Effector CD4-positive, alpha-beta T cell (primary cell): ENCODE measurements at regions not wholly inside any gene's neighbourhood (a gene's known extent, or its start where the extent isn't known, plus 50 kb on each side); places are given as distances from the start of the nearest gene placed in this dataset.
"Not testable (repeated sequence)": the region's sequence is repeated elsewhere in the genome, so short reads cannot be mapped to it uniquely, and the experiment has no call there.

Source experiments
- DNase-seq: peaks from one replicate; pipeline ENCODE4 v3.0.0-alpha.2; 2020

DNA sequence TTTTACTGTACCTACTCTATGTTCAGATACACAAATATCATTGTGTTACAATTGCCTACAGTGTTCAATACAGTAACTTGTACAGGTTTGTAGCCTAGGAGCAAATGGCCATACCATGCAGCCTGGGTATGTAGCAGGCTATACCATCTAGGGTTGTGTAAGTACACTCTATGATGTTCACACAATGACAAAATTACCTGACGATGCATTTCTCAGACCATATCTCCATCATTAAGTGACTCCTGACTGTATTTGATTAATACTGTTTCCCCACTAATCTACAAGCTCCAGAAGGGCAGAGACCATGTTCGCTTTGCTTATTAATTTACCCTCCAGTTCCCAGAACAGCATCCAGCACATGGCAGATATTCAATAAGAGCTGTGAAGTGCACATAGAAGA is 372.2 kb downstream of the METTL4 start:
- DNase-seq, result no peak

GRCh38 chr18:2201036-2201600 is 370.2 kb downstream of the METTL4 start:
- no peak for DNase-seq

- DNase-seq, result no peak
These were observed 366.6 kb downstream of the METTL4 start for GRCh38 chr18:2204736-2205135.

DNA sequence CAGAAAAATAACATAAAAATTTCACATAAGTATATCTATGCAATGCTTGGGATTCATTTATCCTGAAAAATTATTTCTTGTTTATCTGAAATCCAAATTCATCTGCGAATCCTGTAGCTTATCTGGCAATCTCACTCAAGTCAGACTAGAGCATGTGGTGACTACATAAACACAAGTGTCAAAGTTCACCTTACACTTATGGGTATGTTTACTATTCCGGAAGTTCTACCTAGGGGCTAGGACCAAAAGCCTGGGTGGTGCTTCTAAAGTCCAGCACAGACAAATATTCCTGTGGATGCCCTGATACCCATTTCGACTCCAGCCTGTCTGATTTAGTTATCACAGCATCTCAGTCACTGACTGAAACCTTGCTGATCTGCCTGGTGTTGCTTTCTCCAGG is 364.0 kb downstream of the METTL4 start:
- DNase-seq, result no peak

- DNase-seq, result no peak
These were observed 358.6 kb downstream of the METTL4 start for GRCh38 chr18:2212598-2213205.

DNA sequence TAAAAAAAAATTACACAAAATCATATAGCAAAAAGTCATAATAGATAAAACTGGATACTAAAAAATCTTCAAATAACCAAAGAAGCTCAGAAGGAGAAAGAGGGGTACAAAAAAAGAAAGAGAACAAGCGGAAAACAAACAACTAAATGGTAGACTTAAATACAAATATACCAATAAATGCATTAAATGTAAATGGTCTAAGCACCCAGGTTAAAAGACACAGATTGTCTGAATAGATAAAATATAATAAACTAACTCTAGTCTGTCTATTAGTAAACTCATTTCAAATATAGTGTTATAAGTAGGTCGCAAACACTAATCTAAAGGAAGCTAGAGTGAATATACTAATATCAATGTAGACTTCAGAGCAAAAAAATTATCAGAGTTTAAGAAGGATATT is 357.4 kb downstream of the METTL4 start:
- no peak for DNase-seq

DNA sequence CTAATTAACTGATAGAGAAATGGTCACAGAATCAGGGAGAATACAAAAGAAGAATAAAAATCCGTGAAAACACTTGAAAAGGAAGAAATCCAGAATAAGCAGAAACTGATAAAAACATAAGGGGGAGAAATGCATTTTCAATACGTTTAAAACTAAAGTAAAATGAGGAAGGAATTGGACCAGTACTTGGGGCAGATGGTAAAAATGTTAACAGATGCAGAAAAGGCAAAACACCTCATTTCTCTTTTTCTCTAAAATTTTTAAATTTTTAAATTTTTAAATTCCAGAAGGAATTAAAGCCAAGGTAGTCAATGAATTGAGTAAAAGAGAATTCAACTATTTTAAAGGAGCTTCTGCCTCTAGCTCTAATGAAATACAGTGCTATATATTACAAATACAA is 353.9 kb downstream of the METTL4 start:
- no peak for DNase-seq

- no peak for DNase-seq
These were observed 353.2 kb downstream of the METTL4 start for GRCh38 chr18:2218101-2218500.

GRCh38 chr18:2219706-2220105 is 351.6 kb downstream of the METTL4 start:
- no peak for DNase-seq

- no peak for DNase-seq
These were observed 348.8 kb downstream of the METTL4 start for GRCh38 chr18:2222270-2223185.

DNA sequence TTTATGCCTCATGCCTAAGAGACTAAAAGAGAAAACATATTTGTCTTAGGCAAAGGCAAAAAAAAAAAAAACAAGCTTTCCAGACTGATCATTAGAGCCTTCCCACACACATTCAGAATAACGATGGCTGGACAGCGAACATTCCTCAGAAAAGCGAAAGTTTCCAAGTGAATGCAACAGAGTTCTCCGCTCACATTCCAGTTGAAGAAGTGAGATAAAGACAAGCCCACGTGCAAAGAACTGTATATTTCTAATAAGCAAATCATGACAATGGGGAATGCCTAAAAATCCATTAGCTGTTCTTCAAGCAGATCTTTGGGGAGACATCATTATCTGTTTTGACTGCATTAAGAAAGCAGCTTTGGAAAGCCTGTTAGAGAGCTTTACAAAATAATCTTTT is 347.9 kb downstream of the METTL4 start:
- DNase-seq, result no peak

DNA sequence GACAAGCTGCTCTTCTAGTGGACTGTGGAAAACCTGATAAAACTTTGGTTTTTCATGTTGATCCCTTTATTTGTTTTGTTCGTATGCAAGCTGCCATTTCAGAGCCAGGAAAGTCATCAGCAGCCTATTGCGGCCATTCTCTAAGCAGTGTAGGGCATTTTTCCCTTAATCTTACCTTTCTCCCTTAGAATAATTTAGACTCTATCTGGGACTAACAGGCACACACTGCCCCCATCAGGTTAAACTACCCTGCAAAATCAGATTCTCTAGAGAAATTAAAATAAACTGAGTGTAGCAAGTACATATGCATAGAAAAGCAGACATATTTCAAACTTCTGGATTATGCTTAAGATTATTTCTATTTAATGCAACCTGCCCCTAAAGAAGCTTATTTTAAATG is 347.5 kb downstream of the METTL4 start:
- no peak for DNase-seq

- no peak for DNase-seq
These were observed 335.1 kb downstream of the METTL4 start for GRCh38 chr18:2236232-2236631.

- no peak for DNase-seq
These were observed 333.6 kb downstream of the METTL4 start for GRCh38 chr18:2237706-2238105.

GRCh38 chr18:2240311-2240705 is 331.0 kb downstream of the METTL4 start:
- DNase-seq, result no peak

DNA sequence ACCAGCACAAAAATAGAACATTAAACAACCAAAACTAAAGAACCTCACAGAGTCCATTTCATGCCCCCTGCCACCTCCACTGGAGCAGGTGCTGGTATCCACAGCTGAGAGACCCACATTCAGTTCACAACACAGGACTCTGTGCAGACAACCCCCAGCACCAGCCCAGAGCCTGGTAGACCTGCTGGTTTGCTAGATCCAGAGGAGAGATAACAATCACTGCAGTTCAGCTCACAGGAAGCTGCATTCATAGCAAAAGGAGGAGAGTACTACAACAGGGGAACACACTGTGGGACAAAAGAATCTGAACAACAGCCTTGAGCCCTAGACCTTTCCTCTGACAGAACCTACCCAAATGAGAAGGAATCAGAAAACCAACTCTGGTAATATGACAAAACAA is 326.7 kb downstream of the METTL4 start:
- DNase-seq, result no peak

DNA sequence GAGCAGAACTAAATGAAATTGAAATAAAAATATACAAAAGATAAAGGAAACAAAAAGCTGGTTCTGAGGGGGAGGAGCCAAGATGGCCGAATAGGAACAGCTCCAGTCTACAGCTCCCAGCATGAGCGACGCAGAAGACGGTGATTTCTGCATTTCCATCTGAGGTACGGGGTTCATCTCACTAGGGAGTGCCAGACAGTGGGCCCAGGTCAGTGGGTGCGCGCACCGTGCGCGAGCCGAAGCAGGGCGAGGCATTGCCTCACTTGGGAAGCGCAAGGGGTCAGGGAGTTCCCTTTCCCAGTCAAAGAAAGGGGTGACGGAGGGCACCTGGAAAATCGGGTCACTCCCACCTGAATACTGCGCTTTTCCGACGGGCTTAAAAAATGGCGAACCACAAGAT is 324.2 kb downstream of the METTL4 start:
- DNase-seq, result not testable (repeated sequence)

DNA sequence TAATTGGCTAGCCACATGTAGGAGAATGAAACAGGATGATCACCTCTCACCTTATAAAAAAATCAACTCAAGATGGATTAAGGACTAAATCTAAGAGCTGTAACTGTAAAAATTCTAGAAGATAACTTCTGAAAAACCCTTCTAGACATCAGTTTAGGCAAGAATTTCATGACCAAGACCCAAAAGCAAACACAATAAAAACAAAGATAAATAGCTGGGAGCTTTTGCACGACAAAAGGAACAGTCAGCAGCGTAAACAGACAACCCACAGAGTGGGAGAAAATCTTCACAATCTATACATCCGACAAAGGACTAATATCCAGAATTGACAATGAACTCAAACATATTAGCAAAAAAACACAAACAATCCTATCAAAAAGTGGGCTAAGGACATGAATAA is 316.3 kb downstream of the METTL4 start:
- no peak for DNase-seq

GRCh38 chr18:2256577-2256976 is 314.7 kb downstream of the METTL4 start:
- DNase-seq, result no peak

GRCh38 chr18:2258954-2259353 is 312.4 kb downstream of the METTL4 start:
- DNase-seq, result no peak

DNA sequence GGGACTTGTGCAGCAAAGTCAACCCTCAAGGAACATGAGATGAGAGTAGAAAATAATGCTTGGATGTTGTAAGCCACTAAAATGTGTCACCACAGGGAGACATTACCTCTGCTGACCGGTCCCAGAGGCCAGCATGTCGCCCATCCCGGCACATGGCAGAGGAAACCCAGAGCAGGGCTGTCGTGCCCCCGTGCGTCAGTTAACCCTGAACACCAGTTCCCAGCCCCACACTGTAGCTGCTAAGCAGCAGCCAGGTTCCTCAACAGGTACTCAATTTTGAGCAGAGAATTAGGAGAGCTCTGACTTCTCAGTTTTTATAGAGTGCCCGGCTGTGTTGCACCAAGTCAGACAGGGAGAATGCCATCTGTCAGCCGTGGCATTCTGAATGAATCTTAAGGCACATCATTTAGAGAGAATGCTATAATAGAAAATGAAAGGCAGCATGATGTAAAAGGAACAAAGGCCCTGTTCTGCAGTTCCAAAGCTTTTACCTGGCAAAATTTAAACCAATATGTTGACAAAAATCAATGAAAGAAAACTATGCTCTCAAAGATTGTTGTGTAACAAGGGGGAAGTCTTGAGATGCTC is 307.9 kb downstream of the METTL4 start:
- DNase-seq, result no peak

DNA sequence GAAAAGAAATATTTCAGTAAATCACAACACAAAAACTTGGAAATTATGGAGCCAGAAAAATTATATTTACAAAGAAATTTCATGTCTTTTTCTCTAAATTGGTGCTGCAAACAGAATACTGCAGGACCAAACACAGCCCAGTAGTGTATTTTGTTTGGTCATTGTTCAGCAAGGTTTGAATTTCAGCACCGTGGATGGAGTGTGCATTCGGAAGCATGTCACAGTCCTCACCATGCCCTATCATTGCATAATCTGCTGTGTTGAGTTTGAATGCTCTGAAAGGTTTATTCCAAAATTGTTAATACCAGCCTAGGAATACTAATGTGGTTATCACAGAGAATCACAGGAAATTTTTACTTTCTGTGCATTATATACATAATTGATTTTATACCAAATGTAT is 296.7 kb downstream of the METTL4 start:
- DNase-seq, result no peak

GRCh38 chr18:2281086-2281485 is 290.2 kb downstream of the METTL4 start:
- no peak for DNase-seq
